ENCODE measurements at regions not wholly inside any gene's neighbourhood (a gene's known extent, or its start where the extent isn't known, plus 50 kb on each side); places are given as distances from the start of the nearest gene placed in this dataset.

- Histone ChIP-seq H3K4me3 (ENCODE audit: low read depth in 1 of 2, low read length in 2 of 2) (no peak overlapping the region), H3K9ac (ENCODE audit: low read length) (no peak overlapping the region), H3K27ac (ENCODE audit: low read depth, low read length) (no peak overlapping the region), H3K9me3 (ENCODE audit: low read length) (no peaks in the 10 kb centered on the region), H3K27me3 (ENCODE audit: control insufficient read depth in 1 of 2, insufficient read depth in 2 of 2, low read length in 2 of 2) (no peaks in the 10 kb centered on the region), H3K36me3 (ENCODE audit: insufficient read depth, low read length) (no peaks in the 10 kb centered on the region), H3K4me1 (ENCODE audit: insufficient read depth, low read length) (no peaks in the 10 kb centered on the region)
Observed at GRCh38 chr6:170011204-170012036, 260.0 kb downstream of the ERMARD start.

- no peaks in the 10 kb centered on the region for H3K27me3 ChIP-seq (ENCODE audit: control insufficient read depth in 1 of 2, insufficient read depth in 2 of 2, low read length in 2 of 2)
- H3K4me1 ChIP-seq (ENCODE audit: insufficient read depth, low read length): no peaks in the 10 kb centered on the region
- no peaks in the 10 kb centered on the region for H3K36me3 ChIP-seq (ENCODE audit: insufficient read depth, low read length)
- H3K4me3 ChIP-seq (ENCODE audit: low read depth in 1 of 2, low read length in 2 of 2): no peak overlapping the region
- H3K27ac ChIP-seq (ENCODE audit: low read depth, low read length): no peak overlapping the region
- H3K9ac ChIP-seq (ENCODE audit: low read length): no peak overlapping the region
- no peaks in the 10 kb centered on the region for H3K9me3 ChIP-seq (ENCODE audit: low read length)
Observed at GRCh38 chr6:170010665-170011203, 259.3 kb downstream of the ERMARD start.

GRCh38 chr6:170008294-170008785 lies 256.9 kb downstream of the ERMARD start:
- Histone ChIP-seq H3K4me3 (ENCODE audit: low read depth in 1 of 2, low read length in 2 of 2) (no peak overlapping the region), H3K36me3 (ENCODE audit: insufficient read depth, low read length) (no peaks in the 10 kb centered on the region), H3K9ac (ENCODE audit: low read length) (no peak overlapping the region), H3K27ac (ENCODE audit: low read depth, low read length) (no peak overlapping the region), H3K9me3 (ENCODE audit: low read length) (no peaks in the 10 kb centered on the region), H3K27me3 (ENCODE audit: control insufficient read depth in 1 of 2, insufficient read depth in 2 of 2, low read length in 2 of 2) (no peaks in the 10 kb centered on the region), H3K4me1 (ENCODE audit: insufficient read depth, low read length) (no peaks in the 10 kb centered on the region)

GRCh38 chr6:170007468-170008293 lies 256.3 kb downstream of the ERMARD start:
- Histone ChIP-seq H3K27me3 (ENCODE audit: control insufficient read depth in 1 of 2, insufficient read depth in 2 of 2, low read length in 2 of 2) (no peaks in the 10 kb centered on the region), H3K27ac (ENCODE audit: low read depth, low read length) (no peak overlapping the region), H3K36me3 (ENCODE audit: insufficient read depth, low read length) (no peaks in the 10 kb centered on the region), H3K9me3 (ENCODE audit: low read length) (no peaks in the 10 kb centered on the region), H3K9ac (ENCODE audit: low read length) (no peak overlapping the region), H3K4me3 (ENCODE audit: low read depth in 1 of 2, low read length in 2 of 2) (no peak overlapping the region), H3K4me1 (ENCODE audit: insufficient read depth, low read length) (no peaks in the 10 kb centered on the region)

DNA sequence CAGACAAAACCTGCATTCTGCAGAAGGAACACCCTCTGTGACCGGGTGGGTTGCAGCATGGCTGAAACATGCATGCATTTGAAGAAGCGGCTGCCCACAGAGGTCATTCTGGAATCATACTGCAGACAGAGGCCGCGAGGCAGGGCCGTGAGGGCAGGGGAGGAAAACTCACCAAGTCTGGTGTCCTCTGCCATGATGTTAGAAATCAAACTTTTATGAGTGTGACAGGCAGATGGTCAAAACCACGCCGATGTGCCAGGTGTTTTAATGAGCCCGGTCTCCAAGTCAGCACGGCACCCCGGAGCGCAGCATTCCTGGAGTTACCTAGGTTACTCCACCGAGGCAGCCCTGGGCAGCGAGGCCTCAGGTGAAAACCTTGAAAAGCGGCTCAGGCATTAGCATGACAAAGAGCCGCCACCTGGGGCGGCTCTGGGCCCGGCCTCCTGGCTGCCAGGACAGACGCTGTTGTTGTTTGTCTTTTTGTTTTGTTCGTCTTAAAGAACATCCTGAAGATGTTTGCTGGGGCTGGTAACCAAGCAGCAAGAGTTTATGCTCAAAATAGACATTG lies 255.6 kb downstream of the ERMARD start:
- no peak overlapping the region for H3K27ac ChIP-seq (ENCODE audit: low read depth, low read length)
- H3K9ac ChIP-seq (ENCODE audit: low read length): no peak overlapping the region
- no peaks in the 10 kb centered on the region for H3K4me1 ChIP-seq (ENCODE audit: insufficient read depth, low read length)
- H3K36me3 ChIP-seq (ENCODE audit: insufficient read depth, low read length): no peaks in the 10 kb centered on the region
- no peak overlapping the region for H3K4me3 ChIP-seq (ENCODE audit: low read depth in 1 of 2, low read length in 2 of 2)
- no peaks in the 10 kb centered on the region for H3K9me3 ChIP-seq (ENCODE audit: low read length)
- no peaks in the 10 kb centered on the region for H3K27me3 ChIP-seq (ENCODE audit: control insufficient read depth in 1 of 2, insufficient read depth in 2 of 2, low read length in 2 of 2)

DNA sequence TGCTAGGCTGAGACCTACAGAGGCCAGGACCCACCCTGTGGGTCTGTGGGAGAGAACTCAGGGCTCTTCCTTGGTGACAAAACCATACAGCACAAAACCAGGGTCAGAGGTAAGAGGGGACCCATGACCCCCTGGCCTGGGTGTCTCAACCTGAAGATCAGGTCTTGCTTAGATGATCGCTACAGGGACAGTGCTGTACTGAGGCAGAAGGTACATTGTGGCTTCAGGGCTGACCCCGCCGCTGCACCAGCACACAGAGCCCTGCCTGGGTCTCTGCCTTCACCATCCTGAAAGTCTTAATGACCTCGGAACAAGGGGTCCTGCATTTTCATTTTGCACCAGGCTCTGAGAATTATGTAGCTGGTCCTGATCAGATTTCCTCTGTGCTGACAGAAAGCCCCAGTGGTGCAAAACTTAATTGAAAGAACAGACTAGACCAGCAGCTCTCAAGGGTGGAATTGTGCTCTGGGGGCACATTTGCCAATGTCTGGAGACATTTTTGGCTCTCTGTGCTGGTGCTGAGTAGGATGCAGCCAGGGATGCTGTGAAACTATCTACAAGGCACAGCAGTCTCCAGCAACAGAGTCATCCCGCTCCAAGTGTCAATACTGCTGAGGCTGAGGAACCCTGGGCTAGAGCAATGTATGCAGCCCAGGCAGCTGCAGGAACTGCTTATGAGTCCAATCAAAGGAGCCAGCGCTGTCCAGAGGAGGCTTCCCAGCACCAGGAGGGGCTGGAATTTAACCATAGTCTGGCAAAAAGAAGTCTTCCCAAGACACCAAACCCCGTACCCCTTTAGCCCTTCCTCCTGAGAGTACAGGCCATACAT lies 254.9 kb downstream of the ERMARD start:
- H3K9me3 ChIP-seq (ENCODE audit: low read length): no peaks in the 10 kb centered on the region
- no peaks in the 10 kb centered on the region for H3K27me3 ChIP-seq (ENCODE audit: control insufficient read depth in 1 of 2, insufficient read depth in 2 of 2, low read length in 2 of 2)
- H3K27ac ChIP-seq (ENCODE audit: low read depth, low read length): no peak overlapping the region
- H3K9ac ChIP-seq (ENCODE audit: low read length): no peak overlapping the region
- no peaks in the 10 kb centered on the region for H3K4me1 ChIP-seq (ENCODE audit: insufficient read depth, low read length)
- no peak overlapping the region for H3K4me3 ChIP-seq (ENCODE audit: low read depth in 1 of 2, low read length in 2 of 2)
- no peaks in the 10 kb centered on the region for H3K36me3 ChIP-seq (ENCODE audit: insufficient read depth, low read length)

GRCh38 chr6:170005665-170006064 lies 254.2 kb downstream of the ERMARD start:
- H3K4me1 ChIP-seq (ENCODE audit: insufficient read depth, low read length): no peaks in the 10 kb centered on the region
- no peak overlapping the region for H3K9ac ChIP-seq (ENCODE audit: low read length)
- H3K36me3 ChIP-seq (ENCODE audit: insufficient read depth, low read length): no peaks in the 10 kb centered on the region
- no peak overlapping the region for H3K4me3 ChIP-seq (ENCODE audit: low read depth in 1 of 2, low read length in 2 of 2)
- no peaks in the 10 kb centered on the region for H3K27me3 ChIP-seq (ENCODE audit: control insufficient read depth in 1 of 2, insufficient read depth in 2 of 2, low read length in 2 of 2)
- no peak overlapping the region for H3K27ac ChIP-seq (ENCODE audit: low read depth, low read length)
- H3K9me3 ChIP-seq (ENCODE audit: low read length): no peaks in the 10 kb centered on the region

DNA sequence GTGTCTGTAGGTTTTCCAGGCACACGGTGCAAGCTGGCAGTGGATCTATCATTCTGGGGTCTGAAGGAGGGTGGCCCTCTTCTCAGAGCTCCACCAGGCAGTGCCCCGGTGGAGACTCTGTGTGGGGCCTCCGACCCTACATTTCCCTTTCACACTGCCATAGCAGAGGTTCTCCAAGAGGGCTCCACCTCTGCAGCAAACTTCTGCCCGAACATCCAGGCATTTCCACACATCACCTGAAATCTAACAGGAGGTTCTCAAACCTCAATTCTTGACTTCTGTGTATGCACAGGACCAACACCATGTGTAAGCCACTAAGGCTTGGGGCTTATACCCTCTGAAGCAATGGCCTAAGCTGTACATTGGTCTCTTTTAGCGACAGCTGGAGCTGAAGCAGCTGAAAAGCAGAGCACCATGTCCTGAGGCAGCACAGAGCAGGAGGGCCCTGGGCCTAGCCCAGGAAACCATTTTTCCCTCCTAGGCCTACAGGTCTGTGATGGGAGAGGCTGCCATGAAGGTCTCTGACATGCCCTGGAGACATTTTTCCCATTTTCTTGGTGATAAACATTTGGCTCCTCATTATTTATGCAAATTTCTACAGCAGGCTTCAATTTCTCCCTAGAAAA lies 253.3 kb downstream of the ERMARD start:
- Histone ChIP-seq H3K4me3 (ENCODE audit: low read depth in 1 of 2, low read length in 2 of 2) (no peak overlapping the region), H3K36me3 (ENCODE audit: insufficient read depth, low read length) (no peaks in the 10 kb centered on the region), H3K9ac (ENCODE audit: low read length) (no peak overlapping the region), H3K4me1 (ENCODE audit: insufficient read depth, low read length) (no peaks in the 10 kb centered on the region), H3K9me3 (ENCODE audit: low read length) (no peaks in the 10 kb centered on the region), H3K27me3 (ENCODE audit: control insufficient read depth in 1 of 2, insufficient read depth in 2 of 2, low read length in 2 of 2) (no peaks in the 10 kb centered on the region), H3K27ac (ENCODE audit: low read depth, low read length) (no peak overlapping the region)

GRCh38 chr6:170003451-170004160 lies 252.2 kb downstream of the ERMARD start:
- Histone ChIP-seq H3K9ac (ENCODE audit: low read length) (no peak overlapping the region), H3K9me3 (ENCODE audit: low read length) (no peaks in the 10 kb centered on the region), H3K4me1 (ENCODE audit: insufficient read depth, low read length) (no peaks in the 10 kb centered on the region), H3K36me3 (ENCODE audit: insufficient read depth, low read length) (no peaks in the 10 kb centered on the region), H3K4me3 (ENCODE audit: low read depth in 1 of 2, low read length in 2 of 2) (no peak overlapping the region), H3K27ac (ENCODE audit: low read depth, low read length) (no peak overlapping the region), H3K27me3 (ENCODE audit: control insufficient read depth in 1 of 2, insufficient read depth in 2 of 2, low read length in 2 of 2) (no peaks in the 10 kb centered on the region)

DNA sequence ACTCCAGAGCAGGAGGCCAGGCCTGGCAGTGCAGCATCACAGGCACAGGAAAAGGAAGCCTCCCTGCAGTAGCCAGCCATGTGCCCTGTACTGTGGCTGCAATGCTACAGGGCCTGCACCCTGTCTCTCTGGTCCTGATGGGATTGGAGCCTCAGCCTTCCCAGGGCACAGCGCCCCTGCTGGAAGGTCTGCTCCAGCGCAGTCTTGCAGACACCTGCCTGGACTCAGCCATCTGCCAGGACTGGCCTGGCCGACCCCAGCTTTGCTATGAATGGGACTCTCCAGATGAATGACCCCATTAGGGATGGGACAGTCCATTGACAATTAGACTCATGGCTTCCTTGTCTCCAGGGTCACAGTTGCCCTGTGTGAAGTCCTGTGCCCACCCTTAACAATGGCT lies 251.6 kb downstream of the ERMARD start:
- Histone ChIP-seq H3K27ac (ENCODE audit: low read depth, low read length) (no peak overlapping the region), H3K27me3 (ENCODE audit: control insufficient read depth in 1 of 2, insufficient read depth in 2 of 2, low read length in 2 of 2) (no peaks in the 10 kb centered on the region), H3K4me1 (ENCODE audit: insufficient read depth, low read length) (no peaks in the 10 kb centered on the region), H3K9ac (ENCODE audit: low read length) (no peak overlapping the region), H3K4me3 (ENCODE audit: low read depth in 1 of 2, low read length in 2 of 2) (no peak overlapping the region), H3K9me3 (ENCODE audit: low read length) (no peaks in the 10 kb centered on the region), H3K36me3 (ENCODE audit: insufficient read depth, low read length) (no peaks in the 10 kb centered on the region)

Data from muscle layer of colon (tissue), 2 donors.